Type B pancreatic cell (in vitro differentiated cells): ENCODE measurements at regions not wholly inside any gene's neighbourhood (a gene's known extent, or its start where the extent isn't known, plus 50 kb on each side); places are given as distances from the start of the nearest gene placed in this dataset.

Source experiments
- DNase-seq: peaks from one replicate; pipeline ENCODE4 v3.0.0; 2021; ENCODE audit warnings: mixed read lengths; ENCODE audit not compliant: unreplicated experiment; ENCODE audit errors: extremely low spot score
- H3K27ac Mint-ChIP-seq: 2 replicates; pipeline ENCODE4 v1.8.0; 2021; ENCODE audit warnings: mild to moderate bottlenecking, mixed read lengths
- H3K27me3 Mint-ChIP-seq: 2 replicates; pipeline ENCODE4 v1.8.0; 2021; ENCODE audit warnings: mixed read lengths
- H3K36me3 Mint-ChIP-seq: 2 replicates; pipeline ENCODE4 v1.8.0; 2021; ENCODE audit warnings: mixed read lengths
- H3K4me1 Mint-ChIP-seq: one replicate; pipeline ENCODE4 v1.8.0; 2021; ENCODE audit warnings: mixed read lengths; ENCODE audit not compliant: unreplicated experiment
- H3K4me3 Mint-ChIP-seq: 2 replicates; pipeline ENCODE4 v1.8.0; 2021; ENCODE audit warnings: mild to moderate bottlenecking, mixed read lengths
- H3K9me3 Mint-ChIP-seq: 2 replicates; pipeline ENCODE4 v1.8.0; 2021; ENCODE audit warnings: mixed read lengths
- CTCF ChIP-seq: fragments of 200-600 bp; sonication (generic); conservative IDR thresholded peaks from 2 replicates; pipeline ENCODE4 v1.5.0; 2021; ENCODE audit warnings: antibody characterized with exemption, mild to moderate bottlenecking

GRCh38 chr5:72006361-72006760, 100.9 kb upstream of the MAP1B start:
- peaks cover 8% of the 10 kb centered on the region for H3K4me1 Mint-ChIP-seq
- no peaks in the 10 kb centered on the region for H3K36me3 Mint-ChIP-seq
- no peaks in the 10 kb centered on the region for H3K9me3 Mint-ChIP-seq
- TF ChIP-seq CTCF: no peak
- no peak overlapping the region for H3K4me3 Mint-ChIP-seq
- no peak overlapping the region for H3K27ac Mint-ChIP-seq
- peaks cover 17% of the 10 kb centered on the region for H3K27me3 Mint-ChIP-seq
- no peak for DNase-seq

- H3K9me3 Mint-ChIP-seq: no peaks in the 10 kb centered on the region
- no peak overlapping the region for H3K4me3 Mint-ChIP-seq
- no peak for TF ChIP-seq CTCF
- peaks cover 8% of the 10 kb centered on the region for H3K4me1 Mint-ChIP-seq
- H3K27ac Mint-ChIP-seq: no peak overlapping the region
- no peak for DNase-seq
- no peaks in the 10 kb centered on the region for H3K36me3 Mint-ChIP-seq
- H3K27me3 Mint-ChIP-seq: peaks cover 14% of the 10 kb centered on the region
These were observed 99.8 kb upstream of the MAP1B start for GRCh38 chr5:72007336-72008111.

- DNase-seq: no peak
- no peak for TF ChIP-seq CTCF
- Mint-ChIP-seq H3K36me3 (no peaks in the 10 kb centered on the region), H3K27ac (no peak overlapping the region), H3K4me3 (no peak overlapping the region), H3K4me1 (peaks cover 14% of the 10 kb centered on the region), H3K9me3 (no peaks in the 10 kb centered on the region), H3K27me3 (peaks cover 13% of the 10 kb centered on the region)
These were observed 98.0 kb upstream of the MAP1B start for GRCh38 chr5:72009280-72009679.

GRCh38 chr5:72010430-72010829, 96.8 kb upstream of the MAP1B start:
- Mint-ChIP-seq H3K4me1 (peaks cover 17% of the 10 kb centered on the region), H3K27ac (no peak overlapping the region), H3K27me3 (peaks cover 8% of the 10 kb centered on the region), H3K36me3 (no peaks in the 10 kb centered on the region), H3K4me3 (no peak overlapping the region), H3K9me3 (no peaks in the 10 kb centered on the region)
- DNase-seq: no peak
- TF ChIP-seq CTCF: no peak

GRCh38 chr5:72012906-72013305, 94.4 kb upstream of the MAP1B start:
- Mint-ChIP-seq H3K27me3 (peaks cover 8% of the 10 kb centered on the region), H3K9me3 (no peaks in the 10 kb centered on the region), H3K36me3 (no peaks in the 10 kb centered on the region), H3K4me3 (no peak overlapping the region), H3K4me1 (peaks cover 14% of the 10 kb centered on the region), H3K27ac (no peak overlapping the region)
- no peak for TF ChIP-seq CTCF
- no peak for DNase-seq
